ENCODE measurements at regions not wholly inside any gene's neighbourhood (a gene's known extent, or its start where the extent isn't known, plus 50 kb on each side); places are given as distances from the start of the nearest gene placed in this dataset.
A peak's percentile ranks its signal among the peaks of the same experiment; 100 is the strongest.

- ATAC-seq (no peak), DNase-seq (no peak)
Observed at GRCh38 chr14:96143906-96144305, 60.7 kb upstream of the BDKRB2 start.

GRCh38 chr14:96145116-96145864 lies 59.3 kb upstream of the BDKRB2 start:
- DNase-seq (no peak), ATAC-seq (no peak)
- intact Hi-C loops (cut with micrococcal nuclease), result no loop called here

More at GRCh38 chr14:96143906-96144305, 60.7 kb upstream of the BDKRB2 start:
- intact Hi-C loops (cut with micrococcal nuclease), result no loop called here

GRCh38 chr14:96146131-96146771 lies 58.4 kb upstream of the BDKRB2 start:
- peak; percentile 55 for ATAC-seq
- DNase-seq, result no peak
- intact Hi-C loops (cut with micrococcal nuclease), result no loop called here

- DNase-seq (no peak), ATAC-seq (no peak)
- intact Hi-C loops (cut with micrococcal nuclease), result no loop called here
Observed at GRCh38 chr14:96148631-96149030, 56.0 kb upstream of the BDKRB2 start.

- no peak for DNase-seq
- intact Hi-C loops (cut with micrococcal nuclease), result no loop called here
- ATAC-seq, result no peak
Observed at GRCh38 chr14:96149131-96149530, 55.5 kb upstream of the BDKRB2 start.

GRCh38 chr14:96150214-96150613 lies 54.4 kb upstream of the BDKRB2 start:
- DNase-seq (no peak), ATAC-seq (no peak)
- intact Hi-C loops (cut with micrococcal nuclease), result no loop called here

- ATAC-seq (no peak), DNase-seq (no peak)
- intact Hi-C loops (cut with micrococcal nuclease), result no loop called here
Observed at GRCh38 chr14:96151242-96151641, 53.4 kb upstream of the BDKRB2 start.

GRCh38 chr14:96153003-96153402 lies 51.6 kb upstream of the BDKRB2 start:
- intact Hi-C loops (cut with micrococcal nuclease), result no loop called here
- no peak for ATAC-seq
- no peak for DNase-seq
